ENCODE measurements at regions not wholly inside any gene's neighbourhood (a gene's known extent, or its start where the extent isn't known, plus 50 kb on each side); places are given as distances from the start of the nearest gene placed in this dataset.
"Not testable (repeated sequence)": the region's sequence is repeated elsewhere in the genome, so short reads cannot be mapped to it uniquely, and the experiment has no call there.

- no peak for DNase-seq
Observed at GRCh38 chr1:191687721-191688120, 470.5 kb upstream of the RGS18 start.

- no peak for DNase-seq
Observed at GRCh38 chr1:191690931-191691330, 467.3 kb upstream of the RGS18 start.

- no peak for DNase-seq
Observed at GRCh38 chr1:191693797-191694196, 464.5 kb upstream of the RGS18 start.

- DNase-seq: no peak
Observed at GRCh38 chr1:191695865-191696264, 462.4 kb upstream of the RGS18 start.

- DNase-seq: no peak
Observed at GRCh38 chr1:191696354-191696753, 461.9 kb upstream of the RGS18 start.

GRCh38 chr1:191697556-191697955 is 460.7 kb upstream of the RGS18 start:
- DNase-seq: no peak

- DNase-seq: no peak
Observed at GRCh38 chr1:191698246-191698645, 460.0 kb upstream of the RGS18 start.

- no peak for DNase-seq
Observed at GRCh38 chr1:191699343-191699742, 458.9 kb upstream of the RGS18 start.

GRCh38 chr1:191700922-191701321 is 457.3 kb upstream of the RGS18 start:
- no peak for DNase-seq

- no peak for DNase-seq
Observed at GRCh38 chr1:191702124-191702523, 456.1 kb upstream of the RGS18 start.

- DNase-seq: no peak
Observed at GRCh38 chr1:191707288-191707687, 451.0 kb upstream of the RGS18 start.

GRCh38 chr1:191709215-191709614 is 449.0 kb upstream of the RGS18 start:
- no peak for DNase-seq

GRCh38 chr1:191711961-191712360 is 446.3 kb upstream of the RGS18 start:
- DNase-seq: no peak

- DNase-seq: no peak
Observed at GRCh38 chr1:191714845-191715244, 443.4 kb upstream of the RGS18 start.

GRCh38 chr1:191729742-191730141 is 428.5 kb upstream of the RGS18 start:
- DNase-seq: no peak

- DNase-seq: not testable (repeated sequence)
Observed at GRCh38 chr1:191731608-191732302, 426.5 kb upstream of the RGS18 start.

GRCh38 chr1:191734321-191734720 is 423.9 kb upstream of the RGS18 start:
- no peak for DNase-seq

- no peak for DNase-seq
Observed at GRCh38 chr1:191739544-191739943, 418.7 kb upstream of the RGS18 start.

- no peak for DNase-seq
Observed at GRCh38 chr1:191752342-191752741, 405.9 kb upstream of the RGS18 start.

- no peak for DNase-seq
Observed at GRCh38 chr1:191760016-191760415, 398.2 kb upstream of the RGS18 start.

GRCh38 chr1:191788551-191788950 is 369.7 kb upstream of the RGS18 start:
- no peak for DNase-seq

- no peak for DNase-seq
Observed at GRCh38 chr1:191798178-191798577, 360.1 kb upstream of the RGS18 start.

- DNase-seq: no peak
Observed at GRCh38 chr1:191804311-191804710, 354.0 kb upstream of the RGS18 start.

GRCh38 chr1:191813593-191813992 is 344.7 kb upstream of the RGS18 start:
- DNase-seq: not testable (repeated sequence)

GRCh38 chr1:191818198-191818597 is 340.1 kb upstream of the RGS18 start:
- DNase-seq: no peak
